NCI-H82 (cell line): ENCODE measurements at regions not wholly inside any gene's neighbourhood (a gene's known extent, or its start where the extent isn't known, plus 50 kb on each side); places are given as distances from the start of the nearest gene placed in this dataset.

ENCODE experiments used
- DNase-seq: peaks from one replicate; lab custom pipeline; 2025; lab: John Stamatoyannopoulos, UW

- no peak for DNase-seq
Observed at GRCh38 chr10:118501171-118501570, 94.3 kb downstream of the PRLHR start.

GRCh38 chr10:118500477-118501104, 94.9 kb downstream of the PRLHR start:
- DNase-seq, result peak; percentile 1

GRCh38 chr10:118499186-118499585, 96.3 kb downstream of the PRLHR start:
- DNase-seq, result no peak

DNA sequence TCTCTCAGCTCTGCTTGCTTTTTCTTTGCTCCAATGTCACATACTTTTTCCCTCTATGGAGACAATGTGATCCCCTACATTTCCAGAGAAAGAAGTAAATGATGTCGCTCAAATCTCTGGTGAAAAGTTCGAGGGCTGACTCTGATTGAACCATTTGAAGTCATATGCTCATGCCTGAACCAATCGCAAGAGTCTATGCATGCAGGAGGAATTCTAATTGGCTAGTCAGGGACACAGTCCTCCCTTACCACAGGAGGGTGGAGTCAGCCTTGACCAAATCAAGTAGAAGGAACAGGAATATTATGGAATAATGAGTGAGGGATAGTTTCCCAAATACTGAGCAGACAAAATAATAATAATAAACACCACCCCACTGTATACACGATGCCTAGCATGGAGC, 96.8 kb downstream of the PRLHR start:
- DNase-seq, result no peak

GRCh38 chr10:118497227-118497626, 98.2 kb downstream of the PRLHR start:
- DNase-seq, result no peak

DNA sequence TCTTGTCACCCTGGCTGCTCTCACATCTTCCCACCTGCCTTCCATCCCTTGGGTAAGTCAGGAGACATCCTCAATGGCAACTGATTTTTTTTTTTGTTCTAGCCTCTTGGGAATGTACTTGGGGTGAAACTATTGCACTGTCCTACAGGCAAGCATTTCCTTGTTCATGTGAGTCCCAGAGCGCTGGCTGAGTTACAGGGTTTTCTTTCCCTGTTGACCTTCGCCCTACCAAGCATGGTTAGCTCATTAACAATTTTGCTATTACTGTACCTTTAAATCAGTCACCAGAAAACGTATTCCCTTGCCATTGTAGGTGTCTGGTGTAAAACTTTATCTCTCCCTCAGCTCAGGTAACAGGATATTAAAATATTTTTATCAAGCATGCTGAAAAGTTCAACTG, 98.9 kb downstream of the PRLHR start:
- DNase-seq, result no peak

DNA sequence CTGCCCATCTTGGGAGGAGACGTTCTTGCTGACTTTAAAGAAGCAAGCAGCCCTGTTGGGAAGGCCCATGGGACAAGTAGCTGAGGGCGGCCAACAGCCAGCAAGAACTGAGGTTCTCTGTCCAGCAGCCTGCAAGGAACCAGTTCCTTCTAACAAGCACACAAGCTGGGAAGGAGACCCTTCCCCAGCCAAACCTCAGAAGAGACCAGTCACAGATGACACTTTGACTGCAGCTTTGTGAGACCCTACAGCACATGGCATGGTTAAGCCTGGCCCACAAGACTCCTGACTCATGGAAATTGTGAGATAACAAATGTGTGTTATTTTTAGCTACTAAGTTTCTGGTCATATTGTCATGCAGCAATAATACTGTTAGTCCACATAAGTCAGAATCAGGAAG, 99.9 kb downstream of the PRLHR start:
- DNase-seq, result no peak

DNA sequence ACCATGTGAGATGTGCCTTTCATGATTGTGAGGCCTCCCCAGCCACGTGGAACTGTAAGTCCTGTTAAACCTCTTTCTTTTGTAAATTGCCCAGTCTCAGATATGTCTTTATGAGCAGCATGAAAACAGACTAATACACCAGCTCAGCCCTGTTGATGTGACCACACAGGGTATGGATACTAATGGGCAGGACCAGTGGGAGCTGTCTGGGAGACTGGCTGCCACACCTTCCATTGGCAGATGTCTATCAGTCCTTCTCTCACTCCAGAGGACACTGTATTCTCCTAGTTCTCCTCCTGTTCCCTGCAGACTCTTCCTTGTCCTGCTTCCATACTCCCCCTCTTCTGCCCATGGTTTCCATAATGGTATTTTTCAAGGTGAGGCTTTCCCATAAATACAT, 104.4 kb downstream of the PRLHR start:
- DNase-seq, result no peak

GRCh38 chr10:118488710-118489497, 106.5 kb downstream of the PRLHR start:
- DNase-seq, result no peak

- no peak for DNase-seq
Observed at GRCh38 chr10:118485641-118486040, 109.8 kb downstream of the PRLHR start.

DNA sequence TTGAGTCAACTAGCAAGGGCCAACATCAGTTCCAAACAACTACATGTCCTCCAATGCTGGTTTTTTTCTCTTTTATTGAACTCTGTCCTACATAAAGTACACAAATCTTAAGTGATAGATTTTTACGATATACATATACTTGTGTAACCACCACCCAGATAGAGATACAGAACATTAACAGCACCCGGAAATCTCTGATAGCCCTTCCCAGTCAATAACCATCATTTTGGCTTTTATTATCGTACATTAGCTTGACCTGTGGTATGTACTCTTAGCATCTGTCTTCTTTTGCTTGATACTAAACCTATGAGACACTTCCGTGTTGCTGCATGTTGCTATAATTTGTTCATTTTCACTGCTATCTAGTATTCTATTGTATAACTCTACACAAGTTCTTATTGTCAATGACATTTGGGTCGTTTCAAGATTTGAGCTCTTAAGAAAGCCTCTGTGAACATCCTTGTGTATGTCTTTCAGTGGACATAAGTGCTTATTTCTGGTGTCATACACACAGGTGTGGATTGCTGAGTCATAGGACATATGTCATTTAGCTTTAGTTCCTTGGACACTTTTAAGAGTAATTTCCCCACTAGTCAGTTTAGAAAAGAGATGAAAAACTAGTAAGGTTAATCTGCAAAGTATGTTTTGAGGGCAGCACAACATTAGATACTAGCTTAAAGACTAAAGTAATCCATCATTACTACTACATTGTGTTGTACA, 111.1 kb downstream of the PRLHR start:
- no peak for DNase-seq

DNA sequence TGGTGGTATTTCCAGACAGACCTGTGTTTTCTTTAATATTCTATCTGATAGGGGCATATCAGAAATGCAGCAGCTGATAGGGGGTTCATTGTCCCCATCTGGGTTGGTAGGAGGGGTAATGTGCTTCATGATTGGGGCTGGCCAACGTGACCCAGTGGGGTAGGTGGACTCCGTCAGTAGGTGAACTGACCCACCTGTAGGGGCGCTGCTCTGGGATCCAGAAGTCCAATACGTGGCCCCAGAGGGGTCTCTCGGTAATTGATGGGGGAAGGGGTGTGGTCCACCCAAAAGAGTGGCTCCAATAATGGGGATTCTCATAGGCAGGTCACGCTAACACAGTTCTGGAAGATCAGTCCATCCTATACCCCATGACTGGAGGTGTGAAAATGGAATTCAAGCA, 112.0 kb downstream of the PRLHR start:
- peak; percentile 1 for DNase-seq

- no peak for DNase-seq
Observed at GRCh38 chr10:118482393-118483331, 112.8 kb downstream of the PRLHR start.

DNA sequence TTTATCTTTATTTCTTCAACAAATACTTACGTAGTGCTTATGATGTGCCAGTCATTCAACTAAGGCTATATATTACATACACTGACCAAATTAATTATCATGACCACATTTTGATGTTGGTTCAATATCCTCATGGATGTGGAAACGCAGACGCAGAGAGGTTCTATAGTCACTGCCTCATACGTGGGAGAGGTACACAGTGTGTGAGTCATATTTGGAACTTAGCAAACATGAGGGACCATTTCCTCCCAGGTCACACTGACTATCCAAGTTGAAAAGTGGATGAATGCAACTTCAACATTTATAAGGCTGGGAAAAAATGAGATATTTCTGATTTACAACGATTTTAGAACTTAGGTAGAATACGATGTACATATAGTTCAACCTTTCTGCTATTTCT, 113.6 kb downstream of the PRLHR start:
- no peak for DNase-seq

DNA sequence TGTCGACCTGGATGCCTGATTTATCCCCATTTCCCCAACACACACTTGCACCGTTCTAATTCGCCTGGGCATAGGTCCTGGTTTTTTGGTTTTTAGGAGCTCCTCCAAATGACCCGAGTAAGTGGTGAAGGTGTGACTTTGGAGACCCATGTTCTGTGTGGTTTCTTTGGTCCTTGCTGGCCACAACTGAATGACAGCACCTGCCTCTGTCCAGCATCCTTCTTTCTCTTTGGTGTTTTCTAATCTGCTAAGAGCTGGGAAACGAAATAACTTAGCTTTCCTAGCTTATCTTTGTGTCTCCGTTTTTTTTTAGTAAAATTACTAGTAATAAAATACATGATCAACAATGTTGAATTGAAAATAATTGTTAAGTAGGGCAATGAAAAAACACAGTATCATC, 120.2 kb downstream of the PRLHR start:
- no peak for DNase-seq

- DNase-seq, result no peak
Observed at GRCh38 chr10:118474111-118474510, 121.3 kb downstream of the PRLHR start.

DNA sequence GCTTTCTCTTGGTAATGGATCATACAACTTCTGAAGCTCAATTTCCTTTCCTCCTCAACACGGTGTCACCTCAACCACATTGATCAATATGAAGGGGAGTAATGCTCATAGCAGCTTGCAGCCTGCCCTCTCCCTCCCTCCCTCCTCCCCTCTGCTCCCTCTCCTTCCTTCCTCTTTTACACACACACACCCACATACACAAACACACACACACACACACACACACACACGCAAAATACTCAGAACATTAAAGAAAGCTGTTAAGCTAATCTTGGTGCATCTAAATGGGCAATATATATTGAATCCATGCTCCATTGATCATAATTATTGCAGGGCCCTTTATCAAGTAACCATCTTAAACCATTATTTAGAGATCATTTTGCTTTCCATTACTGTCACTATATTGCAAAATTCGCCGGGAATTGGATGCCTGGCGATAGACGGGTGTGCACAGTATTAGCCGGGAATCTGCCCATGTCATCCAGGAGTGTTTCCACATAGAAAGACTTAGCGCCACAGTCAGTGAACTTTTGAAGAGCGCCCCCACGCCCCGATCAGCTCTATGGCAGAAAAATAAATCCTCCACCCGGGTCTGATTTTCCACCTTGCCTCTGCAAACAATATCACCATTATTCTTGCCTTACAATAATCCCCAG, 122.0 kb downstream of the PRLHR start:
- no peak for DNase-seq

DNA sequence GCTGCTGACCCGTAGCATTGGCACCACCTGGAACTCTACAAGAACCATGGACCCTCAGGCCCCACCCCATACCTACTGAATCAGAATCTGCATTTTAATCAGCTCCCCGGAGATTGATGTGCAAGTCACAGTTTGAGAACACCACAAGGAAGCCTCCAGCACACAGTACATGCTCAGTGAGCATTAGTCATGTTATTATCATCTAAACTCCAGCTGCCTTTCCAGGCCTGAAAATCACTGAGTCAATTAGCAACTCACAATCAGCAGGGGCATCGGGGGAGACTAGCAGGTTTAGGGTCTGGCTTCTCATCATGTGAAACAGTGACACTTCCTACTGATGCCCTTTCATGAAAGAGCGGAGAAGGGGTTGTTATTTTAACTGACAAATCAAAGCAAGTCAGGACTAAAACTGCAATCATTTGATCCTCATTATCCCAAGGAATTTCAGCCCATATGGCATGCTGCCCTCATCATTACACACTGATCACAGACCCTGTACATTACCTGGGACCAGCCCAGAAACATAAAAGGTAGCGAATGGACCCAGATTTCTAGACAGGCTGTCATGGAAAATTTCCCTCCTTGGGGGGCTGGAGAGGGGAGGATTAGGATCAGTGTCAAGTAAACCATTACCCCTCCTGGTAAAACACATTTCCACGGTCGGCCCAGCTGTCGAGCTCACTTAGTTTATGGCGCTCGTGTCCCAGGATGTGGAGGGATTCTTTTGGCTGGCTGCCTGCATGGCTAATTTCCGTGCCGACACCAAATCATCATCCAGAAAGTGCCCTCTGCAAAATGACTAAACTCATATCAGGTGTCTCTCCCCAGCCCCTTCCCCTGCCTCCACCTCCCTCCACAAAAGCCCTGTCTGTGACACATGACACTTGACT, 122.8 kb downstream of the PRLHR start:
- peak; percentile 22 for DNase-seq

- no peak for DNase-seq
Observed at GRCh38 chr10:118471863-118472262, 123.6 kb downstream of the PRLHR start.

GRCh38 chr10:118470470-118470869, 125.0 kb downstream of the PRLHR start:
- DNase-seq, result no peak
